ENCODE measurements at regions not wholly inside any gene's neighbourhood (a gene's known extent, or its start where the extent isn't known, plus 50 kb on each side); places are given as distances from the start of the nearest gene placed in this dataset.
"Not testable (repeated sequence)": the region's sequence is repeated elsewhere in the genome, so short reads cannot be mapped to it uniquely, and the experiment has no call there.

DNA sequence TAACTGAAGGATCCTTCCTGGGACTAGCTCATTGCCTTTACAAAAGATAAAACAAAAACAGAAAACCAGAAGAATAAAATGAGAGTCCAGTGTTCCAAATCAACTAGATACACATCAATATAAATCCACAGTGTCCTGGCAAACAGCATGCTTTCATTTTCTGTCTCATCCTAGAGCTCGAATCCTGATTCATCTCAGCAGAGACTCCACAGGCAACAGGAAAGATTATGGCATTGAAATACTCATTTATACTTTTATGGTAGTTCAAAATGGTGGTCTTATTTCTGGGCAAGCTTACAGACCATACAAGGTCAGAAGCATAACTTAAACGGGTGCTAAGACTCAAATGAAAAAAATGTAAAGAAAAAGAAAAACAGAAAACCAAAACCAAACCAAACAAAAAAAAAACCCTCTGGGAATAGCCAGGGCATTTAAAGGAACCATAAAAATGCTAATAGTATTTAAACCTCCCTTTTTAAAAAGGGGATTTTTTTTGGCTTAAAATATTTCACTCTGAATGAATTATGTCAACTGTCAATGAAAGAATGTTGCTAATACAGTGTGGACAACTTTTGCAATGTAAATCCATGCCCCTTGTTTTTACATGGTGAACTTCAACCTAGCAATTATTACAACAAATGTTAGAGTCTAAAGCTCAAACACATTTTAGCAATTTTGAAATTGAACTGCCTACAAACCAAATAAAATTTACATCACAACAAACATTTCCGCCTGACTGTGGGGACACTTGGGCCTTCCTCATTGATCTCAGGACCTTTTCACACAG is 57.9 kb downstream of the GPR101 start:
- DNase-seq (ENCODE audit: low spot score), result no peak

DNA sequence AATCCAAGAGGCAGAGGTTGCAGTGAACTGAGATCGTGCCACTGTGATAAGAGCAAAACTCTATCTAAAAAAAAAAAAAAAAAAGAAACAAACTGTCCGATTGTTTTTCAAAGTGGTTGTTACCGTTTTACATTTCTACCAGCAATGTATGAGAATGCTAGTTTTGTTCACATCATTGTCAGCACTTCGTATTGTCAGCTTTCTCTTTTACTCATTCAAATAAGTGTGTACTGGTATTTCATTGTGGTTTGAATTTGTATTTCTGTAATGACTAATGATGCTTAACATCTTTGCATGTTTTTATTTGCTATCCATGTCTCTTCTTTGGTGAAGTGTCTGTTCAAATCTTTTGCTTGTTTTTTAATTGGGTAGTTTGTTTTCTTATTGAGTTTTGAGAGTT is 65.8 kb downstream of the GPR101 start:
- no peak for DNase-seq (ENCODE audit: low spot score)

GRCh38 chrX:136963973-136964372 is 69.8 kb downstream of the GPR101 start:
- no peak for DNase-seq (ENCODE audit: low spot score)

DNA sequence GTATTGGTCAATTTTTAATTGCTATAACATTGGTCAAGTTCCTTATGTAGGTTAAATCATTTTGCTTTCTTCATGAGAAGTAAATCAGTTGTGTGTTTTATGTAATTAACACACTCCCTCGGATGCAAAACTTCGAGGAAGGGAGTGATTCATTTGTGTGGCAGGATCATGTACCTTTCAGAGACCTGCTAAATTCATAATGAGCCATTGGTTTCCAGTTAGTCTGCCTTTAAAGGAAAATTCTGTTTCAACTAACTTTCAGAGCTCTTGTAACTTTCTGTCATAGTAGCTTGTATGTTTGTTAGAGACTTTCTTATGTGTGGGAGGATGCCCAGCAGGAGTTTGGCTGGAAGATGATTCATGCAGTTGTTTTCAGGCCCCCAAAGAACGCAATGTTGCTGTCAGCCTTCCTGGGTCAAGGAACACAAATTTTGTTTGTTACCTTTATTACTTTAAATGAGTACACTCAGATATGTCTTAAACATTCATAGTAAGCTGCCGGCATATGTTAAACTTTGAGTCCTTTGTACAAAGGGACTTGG is 72.1 kb downstream of the GPR101 start:
- DNase-seq (ENCODE audit: low spot score), result no peak

DNA sequence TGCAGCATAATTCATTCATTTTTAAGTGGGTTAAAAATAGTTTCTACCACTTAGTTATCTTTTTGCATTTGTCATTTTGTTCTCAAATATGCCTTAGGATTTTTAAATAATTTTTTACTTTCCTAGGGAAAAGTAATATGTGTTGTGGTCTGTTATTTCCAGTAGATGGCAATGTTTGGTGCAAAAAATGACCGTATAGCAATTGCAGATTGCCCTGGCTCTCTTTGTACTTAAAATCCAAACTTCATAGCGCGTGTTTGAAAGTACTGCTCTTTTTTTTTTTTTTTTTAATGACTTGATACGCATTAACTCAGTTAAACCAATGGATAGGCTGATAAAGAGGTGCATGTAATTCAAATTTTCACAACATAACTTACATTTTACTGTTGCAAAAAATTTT is 74.4 kb upstream of the RBMX start:
- no peak for DNase-seq (ENCODE audit: low spot score)

DNA sequence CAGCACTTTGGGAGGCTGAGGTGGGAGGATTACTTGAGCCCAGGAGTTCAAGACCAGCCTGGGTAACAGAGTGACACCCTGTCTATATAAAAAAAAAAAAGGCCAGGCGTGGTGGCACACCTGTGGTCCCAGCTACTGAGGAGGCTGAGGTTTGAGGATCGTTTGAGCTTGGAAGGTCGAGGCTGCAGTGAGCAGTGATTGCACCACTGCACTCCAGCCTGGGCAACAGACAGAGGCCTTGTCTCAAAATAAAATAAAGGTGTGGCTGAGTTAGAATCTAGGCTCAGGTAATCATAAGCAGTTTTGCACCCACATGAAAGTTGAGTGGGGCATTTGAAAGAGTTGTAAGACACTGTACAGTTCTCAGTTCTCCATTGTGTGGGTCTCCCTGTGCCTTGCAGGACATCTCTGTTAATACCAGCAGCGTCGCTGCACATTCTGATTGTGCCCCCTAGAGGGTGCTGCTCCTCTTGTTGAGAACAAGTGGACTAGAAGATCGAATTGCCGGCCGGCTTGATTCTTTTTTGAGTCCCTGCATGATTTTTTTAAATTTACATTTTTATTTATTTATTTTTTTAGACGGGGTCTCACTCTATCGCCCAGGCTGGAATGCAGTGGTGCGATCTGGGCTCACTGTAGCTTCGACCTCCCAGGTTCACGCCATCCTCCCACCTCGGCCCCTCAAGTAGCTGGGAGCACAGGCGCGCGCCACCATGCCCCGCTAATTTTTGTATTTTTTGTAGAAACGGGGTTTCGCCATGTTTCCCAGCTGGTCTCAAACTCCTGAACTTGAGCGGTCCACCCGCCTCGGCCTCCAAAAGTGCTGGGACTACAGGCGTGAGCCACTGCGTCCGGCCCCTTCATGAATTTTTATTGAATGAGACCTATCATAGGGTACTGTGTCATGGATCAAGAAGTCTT is 73.6 kb upstream of the RBMX start:
- DNase-seq (ENCODE audit: low spot score), result peak; percentile 66

DNA sequence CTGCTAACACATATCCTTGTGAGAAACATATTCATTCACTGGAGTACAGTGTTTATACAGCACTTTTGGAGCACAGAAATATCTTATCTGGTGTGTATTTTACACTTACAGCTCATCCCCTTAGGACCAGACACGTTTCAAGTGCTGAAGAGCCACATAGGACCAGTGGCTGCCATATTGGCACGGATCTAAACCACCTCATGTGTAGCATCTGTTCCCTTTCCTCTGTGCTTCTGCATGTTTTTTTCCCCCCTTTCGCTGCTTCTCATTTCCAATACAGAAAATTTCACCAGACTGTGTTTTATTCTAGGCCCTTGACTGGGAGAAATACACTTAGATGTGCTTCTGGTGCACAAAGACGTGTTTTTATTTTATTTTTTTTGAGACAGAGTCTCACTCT is 69.7 kb upstream of the RBMX start:
- no peak for DNase-seq (ENCODE audit: low spot score)

- DNase-seq (ENCODE audit: low spot score), result no peak
These were observed 61.1 kb upstream of the RBMX start for GRCh38 chrX:136941396-136942337.

DNA sequence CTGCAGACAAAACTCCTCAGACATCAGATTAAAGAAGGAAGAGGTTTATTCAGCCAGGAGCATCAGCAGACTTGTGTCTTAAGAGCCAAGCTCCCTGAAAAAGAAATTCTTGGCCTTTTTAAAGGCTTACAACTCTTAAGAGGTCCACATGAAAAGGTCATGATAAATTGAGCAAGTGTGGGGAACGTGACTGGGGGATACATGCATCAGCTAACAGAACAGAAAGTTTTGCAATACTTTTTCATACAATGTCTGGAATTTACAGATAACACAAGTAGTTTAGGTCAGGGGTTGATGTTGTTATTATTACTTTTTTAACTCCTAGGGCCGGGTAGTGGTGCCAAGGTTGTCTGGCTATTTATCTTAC is 55.6 kb upstream of the RBMX start:
- no peak for DNase-seq (ENCODE audit: low spot score)

DNA sequence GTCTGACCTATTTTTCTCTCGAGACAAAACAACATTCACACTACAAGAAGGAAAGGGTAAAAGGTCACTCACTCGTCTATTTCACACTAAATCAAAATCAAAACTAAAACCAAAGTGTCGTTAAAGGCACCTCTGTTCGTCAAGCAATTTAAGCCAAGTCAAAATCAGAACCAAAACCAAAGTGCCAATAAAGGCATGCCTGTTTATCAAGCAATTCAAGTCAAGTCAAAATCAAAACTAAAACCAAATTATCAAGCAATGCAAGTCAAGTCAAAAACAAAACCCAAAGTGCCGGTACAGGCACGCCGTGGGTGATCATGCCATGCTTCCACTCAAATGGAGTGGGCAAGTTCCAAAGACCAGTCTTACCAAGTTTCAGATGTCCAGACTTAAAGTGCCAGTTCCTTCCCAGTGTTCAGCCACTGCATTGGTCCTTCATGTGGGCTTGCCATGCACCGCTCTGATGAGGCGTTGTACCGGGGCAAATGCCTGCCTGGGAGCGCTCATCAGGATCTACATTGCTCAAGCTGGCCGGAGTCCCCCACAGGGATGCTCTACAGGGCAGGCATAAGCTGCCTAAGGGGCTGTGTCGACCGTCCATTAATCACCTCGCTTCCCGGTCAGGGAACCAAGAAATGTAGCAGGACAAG is 55.1 kb upstream of the RBMX start:
- not testable (repeated sequence) for DNase-seq (ENCODE audit: low spot score)

DNA sequence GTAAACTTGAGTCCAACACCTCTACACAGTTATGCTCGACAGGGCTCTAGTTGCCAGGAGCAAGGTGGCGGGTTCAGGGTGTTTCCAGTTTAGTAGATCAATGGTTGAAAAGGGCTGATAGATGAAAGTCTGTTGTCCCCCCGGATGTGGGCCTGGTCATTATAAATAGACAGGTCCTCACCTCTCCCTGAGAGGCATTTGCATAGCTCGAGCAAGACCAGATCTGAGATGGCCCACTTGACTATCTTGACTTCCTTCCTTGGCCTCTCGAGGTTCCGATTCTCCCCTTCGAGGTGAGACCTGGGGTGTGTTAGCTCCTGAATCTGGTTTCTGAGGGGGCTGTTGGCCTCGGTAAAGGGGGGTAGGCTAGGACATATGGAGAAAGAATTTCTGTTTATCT is 54.1 kb upstream of the RBMX start:
- not testable (repeated sequence) for DNase-seq (ENCODE audit: low spot score)

DNA sequence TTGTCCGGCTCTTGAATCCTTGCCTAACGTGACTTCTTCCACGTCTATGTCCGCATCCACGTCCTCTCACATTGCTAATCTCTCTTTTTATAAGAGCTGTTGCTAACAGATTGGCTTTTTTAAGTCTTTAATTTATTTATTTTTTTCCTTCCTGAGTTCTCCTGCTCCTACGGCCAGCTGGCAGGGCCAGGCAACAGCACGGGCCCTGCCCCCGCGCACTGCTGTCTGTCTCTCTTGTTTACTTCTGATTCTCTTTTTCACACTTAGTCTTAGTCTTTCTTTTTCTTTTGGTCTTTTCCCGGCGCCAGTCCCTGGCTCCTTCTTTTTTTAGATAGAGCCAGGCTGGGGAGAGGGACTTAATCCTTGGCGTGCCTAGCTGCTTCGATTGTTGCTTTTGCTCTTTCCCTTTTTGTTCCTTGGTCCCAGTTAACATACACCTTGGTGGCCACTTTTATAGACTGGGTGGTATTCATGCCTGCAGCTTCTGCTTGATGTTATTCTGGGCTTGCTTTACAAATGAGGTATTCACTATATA is 53.2 kb upstream of the RBMX start:
- peak; percentile 18 for DNase-seq (ENCODE audit: low spot score)

DNA sequence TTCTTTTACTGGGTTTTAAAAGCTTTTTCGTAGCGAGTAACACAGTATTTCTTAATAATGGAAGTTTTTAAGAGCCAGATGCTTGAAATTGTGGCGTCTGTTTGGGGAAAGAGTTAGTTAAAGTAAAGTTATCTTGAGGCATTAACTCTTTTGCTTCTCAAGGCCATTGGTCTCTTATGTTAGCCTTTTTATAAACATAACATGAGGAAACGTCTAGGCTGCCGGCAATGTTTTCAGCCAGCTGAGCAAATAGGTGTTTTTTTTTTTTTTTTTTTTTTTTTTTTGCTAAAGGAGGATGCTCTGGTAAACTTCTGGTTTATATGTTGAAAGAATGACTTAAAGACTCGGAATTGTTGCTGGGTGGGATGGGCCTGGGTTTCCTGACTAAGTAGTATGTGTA is 51.1 kb upstream of the RBMX start:
- no peak for DNase-seq (ENCODE audit: low spot score)
